GM23248 (cell line): ENCODE measurements at regions not wholly inside any gene's neighbourhood (a gene's known extent, or its start where the extent isn't known, plus 50 kb on each side); places are given as distances from the start of the nearest gene placed in this dataset.

Experiments
- EZH2 ChIP-seq: fragments of 200-600 bp; sonication (generic); IDR thresholded peaks from 2 replicates; pipeline ENCODE4 v1.6.1; 2018; ENCODE audit warnings: antibody characterized with exemption, mild to moderate bottlenecking; ENCODE audit not compliant: insufficient read depth, poor library complexity, severe bottlenecking
- EZH2phosphoT487 ChIP-seq: fragments of 200-600 bp; sonication (generic); IDR thresholded peaks from 2 replicates; pipeline ENCODE4 v1.6.1; 2018; ENCODE audit warnings: antibody characterized with exemption, moderate library complexity, mild to moderate bottlenecking, low read depth; ENCODE audit not compliant: insufficient read depth

DNA sequence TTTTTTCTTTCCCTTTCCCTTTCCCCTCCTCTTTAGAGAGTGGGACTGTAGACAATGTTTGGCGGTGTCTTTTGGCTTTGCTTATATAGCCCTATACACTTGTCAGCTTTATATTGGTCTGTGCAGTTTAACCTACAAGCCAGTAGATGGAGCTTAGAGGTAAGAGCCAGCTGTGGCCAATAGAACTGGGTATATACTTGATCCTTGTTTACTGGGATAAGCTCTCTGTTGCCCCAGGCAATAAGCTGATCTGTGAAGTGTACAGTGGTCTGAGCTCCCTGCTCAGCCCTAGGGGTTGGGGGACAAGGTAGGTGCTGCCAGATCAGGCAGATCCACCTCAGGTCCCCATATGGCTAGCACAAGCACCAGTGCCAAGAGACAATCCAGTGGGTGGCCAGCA, 434.1 kb downstream of the NOVA1 start:
- TF ChIP-seq EZH2 (no peak), EZH2phosphoT487 (no peak)
